CD4-positive, alpha-beta T cell (primary cell): ENCODE measurements at regions not wholly inside any gene's neighbourhood (a gene's known extent, or its start where the extent isn't known, plus 50 kb on each side); places are given as distances from the start of the nearest gene placed in this dataset.

Source experiments
- ATAC-seq: fragments of 200-7000 bp; cut with Tn5 transposase; one replicate; pipeline ENCODE4 v1.10.0; 2022; ENCODE audit warnings: mild to moderate bottlenecking; ENCODE audit not compliant: poor library complexity
- CTCF ChIA-PET: fragments of 350-600 bp; sonication (Branson Sonifier 250); formaldehyde crosslinking; loops from one replicate; lab custom pipeline; 2021; ENCODE audit warnings: antibody characterized with exemption, inconsistent platforms; lab: Charles Lee
- POLR2A ChIA-PET: fragments of 350-600 bp; sonication (Branson Sonifier 250); formaldehyde crosslinking; loops from one replicate; lab custom pipeline; 2021; ENCODE audit warnings: antibody characterized with exemption, inconsistent platforms; lab: Charles Lee
- DNase-seq, 14 experiments: peaks; one replicate each; pipeline ENCODE4 v3.0.0-alpha.2; 2013 to 2020; ENCODE audit warnings: mixed read lengths in 2 of 14
- H3K27ac ChIP-seq, 2 donors: one replicate each; pipeline versions ENCODE4 v1.5.1 to v1.7.0; 2013; ENCODE audit warnings: low read length in 2 of 2, low read depth in 1 of 2, mild to moderate bottlenecking in 1 of 2
- H3K27me3 ChIP-seq, 2 experiments: 1 replicate in 1 of 2; 2 replicates in 1 of 2; pipeline versions ENCODE4 v1.6.1 to v1.7.0; 2013; ENCODE audit warnings: low read length in 2 of 2, control low read depth in 1 of 2, mild to moderate bottlenecking in 1 of 2, moderate library complexity in 1 of 2; ENCODE audit not compliant: insufficient read depth in 2 of 2, control insufficient read depth in 1 of 2
- H3K36me3 ChIP-seq: one replicate; pipeline ENCODE4 v1.6.1; 2013; ENCODE audit warnings: low read length, control low read depth; ENCODE audit not compliant: insufficient read depth
- H3K4me1 ChIP-seq: one replicate; pipeline ENCODE4 v1.6.1; 2013; ENCODE audit warnings: low read length, control low read depth; ENCODE audit not compliant: insufficient read depth
- H3K4me3 ChIP-seq: one replicate; pipeline ENCODE4 v1.5.1; 2013; ENCODE audit warnings: mild to moderate bottlenecking, low read length, moderate library complexity
- H3K9me3 ChIP-seq, 2 experiments: 1 replicate in 1 of 2; 2 replicates in 1 of 2; pipeline versions ENCODE4 v1.6.1 to v1.7.0; 2013; ENCODE audit warnings: low read length in 2 of 2, mild to moderate bottlenecking in 2 of 2, control low read depth in 1 of 2, moderate library complexity in 1 of 2; ENCODE audit not compliant: control insufficient read depth in 1 of 2, insufficient read depth in 1 of 2
- H3K27ac Mint-ChIP-seq: one replicate; pipeline ENCODE4 v1.8.0; 2020; ENCODE audit warnings: mixed read lengths
- H3K27me3 Mint-ChIP-seq: one replicate; pipeline ENCODE4 v1.8.0; 2021; ENCODE audit warnings: mixed read lengths
- H3K36me3 Mint-ChIP-seq: one replicate; pipeline ENCODE4 v1.8.0; 2021; ENCODE audit warnings: low read depth, mixed read lengths
- H3K4me1 Mint-ChIP-seq: one replicate; pipeline ENCODE4 v1.8.0; 2021; ENCODE audit warnings: low read depth, mixed read lengths
- H3K4me3 Mint-ChIP-seq: one replicate; pipeline ENCODE4 v1.8.0; 2020; ENCODE audit warnings: mild to moderate bottlenecking, mixed read lengths
- H3K9me3 Mint-ChIP-seq: one replicate; pipeline ENCODE4 v1.8.0; 2020; ENCODE audit warnings: mixed read lengths
- CTCF ChIP-seq: fragments of 200-600 bp; IDR thresholded peaks from one replicate; pipeline ENCODE4 v1.8.0; 2022; ENCODE audit warnings: antibody characterized with exemption, mild to moderate bottlenecking
- intact Hi-C, 2 experiments: fragments of 100-400 bp; cut with DNase I in 1 of 2; cut with micrococcal nuclease in 1 of 2; formaldehyde crosslinking; loops; one replicate each; pipeline versions ENCODE4 v1.15.1 to v1.9.0; 2023 to 2025; cut with DNase I, micrococcal nuclease

DNA sequence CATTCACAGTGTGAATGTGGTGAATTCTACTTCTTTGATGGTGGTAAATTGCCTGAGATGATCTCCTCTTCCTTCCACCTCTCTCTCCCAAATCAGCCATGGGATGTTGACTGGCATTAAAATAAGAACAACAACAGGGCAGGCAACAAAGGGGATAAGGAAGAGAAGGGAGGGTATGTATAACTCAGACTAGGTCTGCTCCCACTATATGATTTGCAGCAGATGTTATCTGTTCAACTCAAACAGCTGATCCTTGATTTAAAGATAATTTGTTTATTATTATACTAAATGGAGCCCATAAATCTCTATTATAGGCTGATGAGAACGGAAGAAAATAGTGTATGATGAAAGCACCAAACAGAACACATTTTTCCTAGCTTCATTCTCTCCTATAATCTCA lies 262.0 kb downstream of the BTBD3 start:
- no peaks in the 10 kb centered on the region for H3K27me3 Mint-ChIP-seq
- Histone ChIP-seq H3K36me3 (no peaks in the 10 kb centered on the region), H3K4me3 (no peak overlapping the region), H3K4me1 (no peaks in the 10 kb centered on the region), H3K27me3 (no peaks in the 10 kb centered on the region), H3K9me3 (no peaks in the 10 kb centered on the region), H3K27ac (no peak overlapping the region)
- H3K4me1 Mint-ChIP-seq: no peaks in the 10 kb centered on the region
- intact Hi-C loops: no loop called here
- CTCF ChIA-PET: no interaction called here
- no peaks in the 10 kb centered on the region for H3K36me3 Mint-ChIP-seq
- peaks cover 17% of the 10 kb centered on the region for H3K9me3 Mint-ChIP-seq
- ATAC-seq (no peak), DNase-seq (no peak)
- H3K4me3 Mint-ChIP-seq: no peak overlapping the region
- no peak overlapping the region for H3K27ac Mint-ChIP-seq
- POLR2A ChIA-PET: no interaction called here
- no peak for TF ChIP-seq CTCF

GRCh38 chr20:12180107-12180661 lies 262.5 kb downstream of the BTBD3 start:
- ChIA-PET POLR2A (no interaction called here), CTCF (no interaction called here)
- Mint-ChIP-seq H3K27me3 (no peaks in the 10 kb centered on the region), H3K4me3 (no peak overlapping the region), H3K4me1 (no peaks in the 10 kb centered on the region), H3K9me3 (peaks cover 14% of the 10 kb centered on the region), H3K27ac (no peak overlapping the region), H3K36me3 (no peaks in the 10 kb centered on the region)
- H3K4me1 ChIP-seq: no peaks in the 10 kb centered on the region
- ATAC-seq (no peak), DNase-seq (no peak)
- intact Hi-C loops: no loop called here
- H3K4me3 ChIP-seq: no peak overlapping the region
- H3K27me3 ChIP-seq: no peaks in the 10 kb centered on the region
- no peaks in the 10 kb centered on the region for H3K36me3 ChIP-seq
- no peak for TF ChIP-seq CTCF
- H3K9me3 ChIP-seq: no peaks in the 10 kb centered on the region
- H3K27ac ChIP-seq: no peak overlapping the region

- no peak for DNase-seq
- Histone ChIP-seq H3K36me3 (no peaks in the 10 kb centered on the region), H3K27me3 (no peaks in the 10 kb centered on the region), H3K4me3 (no peak overlapping the region), H3K27ac (no peak overlapping the region), H3K4me1 (no peaks in the 10 kb centered on the region), H3K9me3 (peaks cover 4 to 6% of the 10 kb centered on the region in 2 experiments)
- H3K4me1 Mint-ChIP-seq: no peaks in the 10 kb centered on the region
- no peaks in the 10 kb centered on the region for H3K27me3 Mint-ChIP-seq
- intact Hi-C loops: no loop called here
- no peak overlapping the region for H3K4me3 Mint-ChIP-seq
- no peak overlapping the region for H3K27ac Mint-ChIP-seq
- ChIA-PET CTCF (no interaction called here), POLR2A (no interaction called here)
- no peak for TF ChIP-seq CTCF
- ATAC-seq: no peak
- H3K36me3 Mint-ChIP-seq: no peaks in the 10 kb centered on the region
- peaks cover 9% of the 10 kb centered on the region for H3K9me3 Mint-ChIP-seq
Observed at GRCh38 chr20:12198281-12198680, 280.6 kb downstream of the BTBD3 start.
